RPMI8226 (cell line): ENCODE measurements at regions not wholly inside any gene's neighbourhood (a gene's known extent, or its start where the extent isn't known, plus 50 kb on each side); places are given as distances from the start of the nearest gene placed in this dataset.
"Not testable (repeated sequence)": the region's sequence is repeated elsewhere in the genome, so short reads cannot be mapped to it uniquely, and the experiment has no call there.

ENCODE experiments used
- DNase-seq: peaks from one replicate; pipeline ENCODE4 v3.0.0-alpha.2; 2015

DNA sequence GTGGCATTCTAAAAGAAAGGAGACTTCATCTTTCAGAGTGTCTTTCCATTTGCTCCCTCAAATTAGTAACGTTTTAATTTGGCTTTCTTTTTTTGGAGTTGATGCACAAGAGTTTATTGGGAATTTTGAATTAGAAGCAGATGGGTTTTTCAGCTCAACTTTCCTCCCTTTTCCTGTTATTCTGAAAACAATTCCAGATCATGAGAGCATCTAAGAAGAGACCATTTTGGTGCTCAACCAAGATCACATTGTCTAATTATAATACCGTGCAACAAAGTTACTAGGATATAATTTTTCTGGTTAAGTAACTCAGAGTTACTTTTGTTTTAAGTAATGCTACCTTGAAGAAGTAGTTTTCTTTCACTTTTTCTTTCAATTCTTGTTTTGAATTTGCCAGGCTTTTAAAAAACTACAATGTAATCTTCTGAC is 396.6 kb upstream of the KLF6 start:
- DNase-seq = no peak

DNA sequence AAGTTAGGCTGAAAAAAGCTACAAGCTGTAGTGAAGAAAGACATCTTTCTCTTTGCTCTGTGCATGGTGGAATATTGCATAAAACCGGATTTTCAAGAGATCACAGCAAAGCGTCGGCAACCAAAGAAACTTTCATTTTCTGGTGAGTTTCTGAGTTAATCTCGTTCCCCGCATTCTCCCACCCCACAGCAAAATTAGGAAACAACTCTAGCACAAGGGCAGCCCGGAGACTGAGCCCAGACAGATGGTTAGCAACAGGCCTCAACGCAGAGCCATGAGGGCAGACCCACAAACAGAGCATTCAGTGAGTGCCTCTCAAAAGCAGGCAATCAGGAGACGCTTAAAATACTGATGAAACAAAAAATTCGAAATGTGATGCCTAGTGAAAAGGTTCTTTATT is 396.1 kb upstream of the KLF6 start:
- no peak for DNase-seq

- DNase-seq = no peak
Observed at GRCh38 chr10:4177791-4178190, 392.8 kb upstream of the KLF6 start.

DNA sequence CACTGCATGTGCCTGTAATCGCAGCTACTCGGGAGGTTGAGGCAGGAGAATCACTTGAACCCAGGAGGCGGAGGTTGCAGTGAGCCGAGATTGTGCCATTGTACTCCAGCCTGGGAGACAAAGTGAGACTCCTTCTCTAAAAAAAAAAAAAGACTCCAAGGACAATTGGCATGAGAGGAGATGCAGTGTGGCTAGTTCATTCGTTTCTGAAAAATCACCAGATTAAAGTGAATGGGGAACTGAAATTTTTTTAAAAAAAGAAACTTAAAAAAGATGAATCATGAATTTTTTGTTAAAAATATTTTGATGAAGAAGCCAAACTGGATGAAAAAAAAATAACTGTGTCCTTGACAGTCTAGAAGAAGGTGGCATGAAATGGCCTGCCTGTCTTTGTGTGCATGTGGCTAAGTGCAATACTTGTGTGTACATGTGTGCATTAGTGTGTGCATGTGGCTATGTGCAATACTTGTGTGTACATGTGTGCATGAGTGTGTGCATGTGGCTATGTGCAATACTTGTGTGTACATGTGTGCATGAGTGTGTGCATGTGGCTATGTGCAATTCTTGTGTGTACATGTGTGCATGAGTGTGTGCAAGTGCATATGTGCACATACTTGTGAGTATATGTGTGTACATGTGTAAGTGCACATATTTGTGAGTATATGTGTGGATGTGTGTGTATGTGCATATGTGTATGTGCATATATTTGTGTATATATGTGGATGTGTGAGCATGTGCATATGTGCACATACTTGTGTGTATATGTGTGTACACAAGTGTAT is 391.7 kb upstream of the KLF6 start:
- peak; percentile 64 for DNase-seq

DNA sequence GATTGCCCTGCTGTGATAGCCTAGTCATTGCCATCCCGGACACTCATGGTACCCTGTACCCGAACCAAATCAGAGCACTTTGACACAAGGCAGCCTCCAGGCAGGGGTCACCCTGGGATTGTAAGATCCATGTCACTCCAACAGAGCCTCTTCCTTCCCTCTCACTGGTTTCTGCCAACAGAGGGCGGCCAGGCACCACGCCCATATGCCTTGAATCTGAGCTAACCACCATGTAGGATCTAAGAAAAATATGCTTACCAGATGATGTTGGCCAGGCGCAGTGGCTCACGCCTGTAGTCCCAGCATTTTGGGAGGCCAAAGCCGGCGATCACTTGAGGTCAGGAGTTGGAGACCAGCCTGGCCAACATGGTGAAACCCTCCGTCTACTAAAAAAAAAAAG is 389.2 kb upstream of the KLF6 start:
- DNase-seq = no peak

- DNase-seq = peak; percentile 13
Observed at GRCh38 chr10:4170633-4171314, 385.8 kb upstream of the KLF6 start.

DNA sequence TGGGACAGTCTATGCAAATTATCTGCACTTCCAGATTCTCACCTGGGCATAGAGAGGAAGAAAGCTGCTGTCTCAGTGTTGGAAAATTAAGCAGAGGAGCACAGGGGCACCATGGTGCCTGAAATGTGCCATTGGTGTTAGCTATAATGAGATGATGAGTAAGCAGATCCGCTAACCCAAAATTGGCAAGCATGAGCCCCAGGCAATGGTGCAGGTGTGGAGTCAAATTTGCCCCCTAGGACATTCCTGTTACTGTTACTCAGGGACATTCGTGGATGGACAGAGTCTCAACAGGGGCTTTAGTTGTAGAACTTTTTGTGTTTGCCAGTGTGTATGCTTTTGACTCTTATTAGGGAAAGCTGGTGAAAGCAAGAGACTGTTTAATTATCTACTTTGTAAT is 385.2 kb upstream of the KLF6 start:
- DNase-seq = peak; percentile 54

DNA sequence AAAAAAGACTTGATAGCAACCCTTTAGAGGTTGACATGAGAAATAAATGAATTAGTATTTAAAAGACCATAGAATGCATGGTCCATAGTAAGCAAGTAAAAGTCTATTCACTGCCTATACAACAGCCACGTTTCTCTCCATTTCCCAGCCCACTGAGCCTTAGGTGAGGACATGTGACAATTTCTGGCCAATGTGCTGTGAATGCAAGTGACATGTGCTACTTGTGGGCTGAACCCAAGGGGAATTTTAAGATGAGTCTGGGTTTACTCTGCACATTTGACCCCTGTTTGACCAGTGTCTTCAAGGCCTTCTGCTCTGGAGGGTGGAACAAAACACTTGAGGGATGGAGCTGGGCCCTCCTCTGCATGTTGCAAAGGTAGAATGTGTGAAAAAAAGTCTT is 384.4 kb upstream of the KLF6 start:
- DNase-seq = no peak

- no peak for DNase-seq
Observed at GRCh38 chr10:4167216-4167615, 382.2 kb upstream of the KLF6 start.

- DNase-seq = no peak
Observed at GRCh38 chr10:4162571-4163286, 377.7 kb upstream of the KLF6 start.

GRCh38 chr10:4159173-4159572 is 374.2 kb upstream of the KLF6 start:
- no peak for DNase-seq

- DNase-seq = no peak
Observed at GRCh38 chr10:4154191-4154715, 369.2 kb upstream of the KLF6 start.

GRCh38 chr10:4151466-4151865 is 366.5 kb upstream of the KLF6 start:
- DNase-seq = no peak

- no peak for DNase-seq
Observed at GRCh38 chr10:4150676-4151075, 365.7 kb upstream of the KLF6 start.

- DNase-seq = not testable (repeated sequence)
Observed at GRCh38 chr10:4149460-4149859, 364.5 kb upstream of the KLF6 start.

GRCh38 chr10:4147245-4147644 is 362.2 kb upstream of the KLF6 start:
- DNase-seq = no peak

- no peak for DNase-seq
Observed at GRCh38 chr10:4144817-4145216, 359.8 kb upstream of the KLF6 start.

GRCh38 chr10:4141471-4141870 is 356.5 kb upstream of the KLF6 start:
- peak; percentile 44 for DNase-seq

GRCh38 chr10:4138146-4138721 is 353.2 kb upstream of the KLF6 start:
- no peak for DNase-seq

DNA sequence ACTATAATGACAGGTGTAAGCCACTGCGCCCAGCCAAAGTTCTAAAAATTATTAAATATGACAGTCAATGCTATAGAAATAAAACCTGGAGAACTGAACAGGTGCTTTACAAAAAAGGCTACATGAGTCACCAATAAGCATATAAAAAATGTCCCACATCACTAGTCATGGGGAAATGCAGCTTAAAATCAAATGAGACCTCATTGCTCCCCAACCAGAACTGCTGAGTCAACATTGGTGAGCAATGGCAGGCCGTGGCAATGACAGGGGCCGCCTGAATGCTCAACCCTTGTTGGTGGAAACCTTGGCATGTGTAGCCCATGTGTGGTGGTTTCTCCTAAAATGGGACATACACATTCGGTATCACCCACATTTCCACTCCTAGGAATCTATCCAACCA is 352.3 kb upstream of the KLF6 start:
- no peak for DNase-seq

DNA sequence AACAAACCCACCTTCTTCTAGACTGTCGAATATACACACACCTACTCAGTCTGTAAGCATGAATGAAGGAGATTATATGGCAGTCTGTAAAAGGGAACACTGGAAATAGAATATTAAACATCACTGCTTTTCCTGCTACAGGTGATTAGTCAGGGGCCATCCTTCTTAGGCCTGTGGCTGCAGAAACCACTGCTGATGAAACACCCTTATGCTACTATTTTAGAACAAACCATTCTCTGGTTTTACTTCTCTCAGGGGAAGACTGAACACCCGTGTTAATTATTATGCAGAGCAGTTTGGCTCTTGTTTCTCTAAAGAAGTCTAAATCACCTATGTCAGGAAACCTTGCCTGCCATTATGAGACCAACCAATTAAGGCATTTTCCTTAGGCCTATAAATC is 351.1 kb upstream of the KLF6 start:
- peak; percentile 56 for DNase-seq

- DNase-seq = no peak
Observed at GRCh38 chr10:4132216-4132556, 347.2 kb upstream of the KLF6 start.
